ENCODE measurements at regions not wholly inside any gene's neighbourhood (a gene's known extent, or its start where the extent isn't known, plus 50 kb on each side); places are given as distances from the start of the nearest gene placed in this dataset.

DNA sequence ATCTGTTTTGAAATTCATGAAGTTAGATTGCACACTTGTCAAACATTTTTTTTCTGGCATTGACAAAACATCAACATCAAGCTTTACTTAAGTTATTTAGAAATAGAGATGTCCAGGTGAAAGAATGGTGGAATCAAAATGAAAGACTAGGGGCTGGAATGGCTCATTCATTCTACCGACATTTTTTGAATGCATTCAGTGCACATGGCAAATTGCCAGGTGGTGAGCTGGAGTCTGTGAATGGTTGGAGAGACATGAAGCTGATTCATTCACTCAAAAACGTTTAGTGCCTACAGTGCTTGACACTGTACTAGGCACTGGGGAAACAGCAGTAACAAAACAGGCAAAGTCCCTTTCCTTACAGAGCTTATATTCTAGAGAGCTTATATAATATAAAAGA lies 292.4 kb downstream of the PPP1R2C start:
- Histone ChIP-seq H3K4me3 (no peak overlapping the region), H3K27me3 (no peaks in the 10 kb centered on the region), H3K27ac (no peak overlapping the region), H3K9me3 (no peaks in the 10 kb centered on the region), H3K36me3 (no peaks in the 10 kb centered on the region), H3K4me1 (no peaks in the 10 kb centered on the region)
- intact Hi-C loops (cut with DNase I), result no loop called here
- no peak for DNase-seq (ENCODE audit: extremely low spot score in 2 of 2)
- no peak for TF ChIP-seq POLR2AphosphoS5 (IDR thresholded peaks at IDR 0.05; ENCODE audit: insufficient read depth in 1 of 2, low read depth in 1 of 2)
- TF ChIP-seq, protein P1, sequence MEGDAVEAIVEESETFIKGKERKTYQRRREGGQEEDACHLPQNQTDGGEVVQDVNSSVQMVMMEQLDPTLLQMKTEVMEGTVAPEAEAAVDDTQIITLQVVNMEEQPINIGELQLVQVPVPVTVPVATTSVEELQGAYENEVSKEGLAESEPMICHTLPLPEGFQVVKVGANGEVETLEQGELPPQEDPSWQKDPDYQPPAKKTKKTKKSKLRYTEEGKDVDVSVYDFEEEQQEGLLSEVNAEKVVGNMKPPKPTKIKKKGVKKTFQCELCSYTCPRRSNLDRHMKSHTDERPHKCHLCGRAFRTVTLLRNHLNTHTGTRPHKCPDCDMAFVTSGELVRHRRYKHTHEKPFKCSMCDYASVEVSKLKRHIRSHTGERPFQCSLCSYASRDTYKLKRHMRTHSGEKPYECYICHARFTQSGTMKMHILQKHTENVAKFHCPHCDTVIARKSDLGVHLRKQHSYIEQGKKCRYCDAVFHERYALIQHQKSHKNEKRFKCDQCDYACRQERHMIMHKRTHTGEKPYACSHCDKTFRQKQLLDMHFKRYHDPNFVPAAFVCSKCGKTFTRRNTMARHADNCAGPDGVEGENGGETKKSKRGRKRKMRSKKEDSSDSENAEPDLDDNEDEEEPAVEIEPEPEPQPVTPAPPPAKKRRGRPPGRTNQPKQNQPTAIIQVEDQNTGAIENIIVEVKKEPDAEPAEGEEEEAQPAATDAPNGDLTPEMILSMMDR (IDR thresholded peaks at IDR 0.05), result no peak
- TF ChIP-seq POLR2A (IDR thresholded peaks at IDR 0.05), result no peak

- Histone ChIP-seq H3K4me3 (no peak overlapping the region), H3K27me3 (no peaks in the 10 kb centered on the region), H3K36me3 (no peaks in the 10 kb centered on the region), H3K27ac (no peak overlapping the region), H3K9me3 (no peaks in the 10 kb centered on the region), H3K4me1 (no peaks in the 10 kb centered on the region)
- no peak for TF ChIP-seq POLR2A (IDR thresholded peaks at IDR 0.05)
- intact Hi-C loops (cut with DNase I), result no loop called here
- DNase-seq (ENCODE audit: extremely low spot score in 2 of 2), result no peak
Observed at GRCh38 chrX:42484233-42484632, 293.7 kb downstream of the PPP1R2C start.

DNA sequence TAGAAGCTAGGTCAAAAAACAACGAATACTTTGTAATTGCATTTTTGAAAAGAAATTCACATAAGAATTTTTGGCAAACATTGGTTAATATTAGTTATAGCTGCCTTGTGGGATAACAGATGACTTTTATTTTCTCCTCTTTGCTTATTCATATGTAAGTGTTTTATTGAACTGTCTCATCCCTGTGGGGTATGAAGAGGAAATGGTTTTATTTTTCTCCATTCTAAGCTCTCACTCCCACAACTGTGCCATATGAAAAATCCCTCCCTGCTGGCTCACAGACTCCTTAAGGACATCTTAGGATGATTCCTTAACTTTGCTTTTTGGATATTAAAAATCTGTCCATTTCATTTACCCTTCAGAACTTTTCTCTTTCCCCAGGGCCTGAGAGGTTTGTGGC lies 300.6 kb downstream of the PPP1R2C start:
- Histone ChIP-seq H3K27ac (no peak overlapping the region), H3K27me3 (no peaks in the 10 kb centered on the region), H3K36me3 (no peaks in the 10 kb centered on the region), H3K4me3 (no peak overlapping the region), H3K9me3 (no peaks in the 10 kb centered on the region), H3K4me1 (no peaks in the 10 kb centered on the region)
- intact Hi-C loops (cut with DNase I), result no loop called here
- TF ChIP-seq POLR2AphosphoS5 (IDR thresholded peaks at IDR 0.05; ENCODE audit: insufficient read depth in 1 of 2, low read depth in 1 of 2) (no peak), POLR2A (IDR thresholded peaks at IDR 0.05) (no peak)
- TF ChIP-seq, protein P1 (IDR thresholded peaks at IDR 0.05), result no peak
- DNase-seq (ENCODE audit: extremely low spot score in 2 of 2), result no peak

- no peak overlapping the region for H3K4me3 ChIP-seq
- no peak overlapping the region for H3K27ac ChIP-seq
- intact Hi-C loops (cut with DNase I), result no loop called here
- no peaks in the 10 kb centered on the region for H3K9me3 ChIP-seq
- H3K36me3 ChIP-seq, result no peaks in the 10 kb centered on the region
- TF ChIP-seq, protein P1 (IDR thresholded peaks at IDR 0.05), result no peak
- TF ChIP-seq POLR2AphosphoS5 (IDR thresholded peaks at IDR 0.05; ENCODE audit: insufficient read depth in 1 of 2, low read depth in 1 of 2), result no peak
- no peak for TF ChIP-seq POLR2A (IDR thresholded peaks at IDR 0.05)
- DNase-seq (ENCODE audit: extremely low spot score in 2 of 2), result no peak
- H3K4me1 ChIP-seq, result no peaks in the 10 kb centered on the region
- no peaks in the 10 kb centered on the region for H3K27me3 ChIP-seq
Observed at GRCh38 chrX:42472727-42473126, 305.2 kb downstream of the PPP1R2C start.

DNA sequence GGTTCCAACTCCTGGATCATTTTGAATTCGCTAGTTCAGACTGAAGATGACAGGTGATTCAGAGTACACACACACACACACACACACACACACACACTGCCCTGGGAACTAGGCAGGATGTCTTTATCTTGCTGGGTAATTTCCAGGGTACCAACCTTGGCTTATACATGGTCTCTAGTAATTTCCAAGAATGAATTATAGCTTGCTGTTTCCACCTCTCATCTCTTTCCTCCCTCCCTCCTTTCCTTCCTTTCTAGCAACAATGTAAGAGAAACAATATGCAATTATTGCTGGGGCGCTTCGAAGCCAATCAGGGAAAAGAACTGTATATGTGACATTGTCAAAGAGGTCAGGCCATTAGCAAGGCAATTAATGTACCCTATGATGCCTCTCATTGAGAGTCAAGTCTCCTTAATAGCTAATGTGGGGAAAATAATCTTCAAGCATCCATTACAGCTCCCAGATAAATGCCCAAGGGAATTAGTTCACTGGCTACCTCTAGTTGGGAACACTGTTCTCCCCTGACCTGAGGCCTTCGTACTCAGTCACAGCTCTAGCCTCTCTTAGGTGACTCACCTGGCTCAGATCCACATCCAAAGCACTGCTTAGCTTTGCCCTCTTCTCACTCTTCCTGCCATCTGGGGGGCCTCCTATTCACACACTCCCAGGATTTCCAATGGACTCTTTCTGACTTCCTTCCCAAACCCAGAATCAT lies 311.5 kb downstream of the PPP1R2C start:
- Histone ChIP-seq H3K9me3 (no peaks in the 10 kb centered on the region), H3K4me1 (no peaks in the 10 kb centered on the region), H3K27me3 (no peaks in the 10 kb centered on the region), H3K36me3 (no peaks in the 10 kb centered on the region), H3K4me3 (no peak overlapping the region), H3K27ac (no peak overlapping the region)
- DNase-seq (ENCODE audit: extremely low spot score in 2 of 2), result no peak
- TF ChIP-seq, protein P1 (IDR thresholded peaks at IDR 0.05), result no peak
- no peak for TF ChIP-seq POLR2AphosphoS5 (IDR thresholded peaks at IDR 0.05; ENCODE audit: insufficient read depth in 1 of 2, low read depth in 1 of 2)
- no peak for TF ChIP-seq POLR2A (IDR thresholded peaks at IDR 0.05)
- intact Hi-C loops (cut with DNase I), result no loop called here

Data from vagina (tissue), 2 donors.